CD4-positive, alpha-beta T cell treated with Interleukin-4 for 4 hours (primary cell): ENCODE measurements at regions not wholly inside any gene's neighbourhood (a gene's known extent, or its start where the extent isn't known, plus 50 kb on each side); places are given as distances from the start of the nearest gene placed in this dataset.
"Not testable (repeated sequence)": the region's sequence is repeated elsewhere in the genome, so short reads cannot be mapped to it uniquely, and the experiment has no call there.

Experiments
- DNase-seq: peaks from one replicate; pipeline ENCODE4 v3.0.0-alpha.2; 2020

- no peak for DNase-seq
Measured at GRCh38 chr12:9406564-9407424, 198.6 kb upstream of the PZP start.

- DNase-seq = no peak
Measured at GRCh38 chr12:9405886-9406563, 197.8 kb upstream of the PZP start.

- DNase-seq = no peak
Measured at GRCh38 chr12:9404469-9405260, 196.5 kb upstream of the PZP start.

- DNase-seq = no peak
Measured at GRCh38 chr12:9404031-9404430, 195.8 kb upstream of the PZP start.

- DNase-seq = not testable (repeated sequence)
Measured at GRCh38 chr12:9402432-9403040, 194.3 kb upstream of the PZP start.

GRCh38 chr12:9396367-9396766 lies 188.2 kb upstream of the PZP start:
- not testable (repeated sequence) for DNase-seq

GRCh38 chr12:9395220-9395619 lies 187.0 kb upstream of the PZP start:
- not testable (repeated sequence) for DNase-seq

GRCh38 chr12:9392842-9393241 lies 184.6 kb upstream of the PZP start:
- DNase-seq = no peak

- no peak for DNase-seq
Measured at GRCh38 chr12:9391815-9392214, 183.6 kb upstream of the PZP start.

GRCh38 chr12:9390761-9391160 lies 182.6 kb upstream of the PZP start:
- no peak for DNase-seq

GRCh38 chr12:9389796-9390195 lies 181.6 kb upstream of the PZP start:
- DNase-seq = no peak

GRCh38 chr12:9388379-9388778 lies 180.2 kb upstream of the PZP start:
- no peak for DNase-seq

GRCh38 chr12:9387450-9387849 lies 179.3 kb upstream of the PZP start:
- DNase-seq = no peak

GRCh38 chr12:9383585-9383984 lies 175.4 kb upstream of the PZP start:
- no peak for DNase-seq

GRCh38 chr12:9381619-9382018 lies 173.4 kb upstream of the PZP start:
- DNase-seq = no peak

GRCh38 chr12:9380650-9381049 lies 172.5 kb upstream of the PZP start:
- no peak for DNase-seq

GRCh38 chr12:9379023-9379742 lies 171.0 kb upstream of the PZP start:
- DNase-seq = no peak

- DNase-seq = no peak
Measured at GRCh38 chr12:9378430-9378835, 170.2 kb upstream of the PZP start.

- DNase-seq = no peak
Measured at GRCh38 chr12:9372202-9372601, 164.0 kb upstream of the PZP start.

GRCh38 chr12:9367828-9368227 lies 159.6 kb upstream of the PZP start:
- DNase-seq = no peak

GRCh38 chr12:9367201-9367600 lies 159.0 kb upstream of the PZP start:
- DNase-seq = no peak

GRCh38 chr12:9365296-9365695 lies 157.1 kb upstream of the PZP start:
- no peak for DNase-seq
